Inferior parietal cortex (tissue), 1 donor: ENCODE measurements at regions not wholly inside any gene's neighbourhood (a gene's known extent, or its start where the extent isn't known, plus 50 kb on each side); places are given as distances from the start of the nearest gene placed in this dataset.
"Not testable (repeated sequence)": the region's sequence is repeated elsewhere in the genome, so short reads cannot be mapped to it uniquely, and the experiment has no call there.

Experiments
- DNase-seq: peaks from one replicate; pipeline ENCODE4 v3.0.0-alpha.2; 2016; ENCODE audit errors: extremely low spot score

DNA sequence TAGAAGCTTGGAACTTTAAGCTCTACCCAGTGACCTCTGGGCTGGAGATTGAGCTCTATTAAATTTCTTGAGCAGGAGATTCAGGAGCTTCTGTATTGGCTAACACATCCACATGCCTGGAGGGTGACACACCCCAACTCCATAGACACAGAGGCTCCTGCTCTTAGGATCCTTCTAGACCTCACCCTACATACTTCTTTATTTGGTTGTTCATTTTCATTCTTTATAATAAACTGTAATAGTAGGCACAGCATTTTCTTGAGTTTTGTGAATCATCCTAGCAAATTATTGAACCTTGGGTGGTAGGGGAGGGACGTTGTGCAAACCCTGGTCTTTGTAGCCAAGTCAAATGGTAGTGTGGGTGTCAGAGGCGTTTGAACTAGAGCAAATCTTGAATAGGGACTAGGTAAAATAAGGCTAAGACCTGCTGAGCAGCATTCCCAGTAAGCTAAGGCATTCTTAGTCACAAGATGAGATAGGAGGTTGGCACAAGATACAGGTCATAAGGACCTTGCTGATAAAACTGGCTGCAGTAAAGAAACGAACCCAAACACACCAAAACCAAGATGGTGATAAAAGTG lies 323.8 kb upstream of the GALNT5 start:
- no peak for DNase-seq

DNA sequence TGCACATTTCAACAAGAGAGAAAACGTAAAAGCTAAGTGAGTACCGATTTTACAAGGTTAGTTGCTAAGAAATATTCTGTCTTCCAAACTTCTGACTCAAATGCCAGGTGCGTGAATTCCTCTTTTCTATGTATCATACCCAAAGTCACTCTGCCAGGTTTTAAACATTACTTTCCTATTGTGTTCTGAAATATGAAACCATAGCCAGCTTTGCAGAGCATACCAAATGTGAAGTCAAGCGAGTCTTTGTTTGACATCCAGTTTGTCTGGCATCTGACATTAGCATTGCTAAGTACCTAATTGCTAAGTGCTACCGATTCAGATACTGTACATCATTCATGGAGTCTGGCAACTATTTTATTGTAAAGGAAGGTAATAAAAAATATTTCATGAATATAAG lies 321.9 kb upstream of the GALNT5 start:
- no peak for DNase-seq

DNA sequence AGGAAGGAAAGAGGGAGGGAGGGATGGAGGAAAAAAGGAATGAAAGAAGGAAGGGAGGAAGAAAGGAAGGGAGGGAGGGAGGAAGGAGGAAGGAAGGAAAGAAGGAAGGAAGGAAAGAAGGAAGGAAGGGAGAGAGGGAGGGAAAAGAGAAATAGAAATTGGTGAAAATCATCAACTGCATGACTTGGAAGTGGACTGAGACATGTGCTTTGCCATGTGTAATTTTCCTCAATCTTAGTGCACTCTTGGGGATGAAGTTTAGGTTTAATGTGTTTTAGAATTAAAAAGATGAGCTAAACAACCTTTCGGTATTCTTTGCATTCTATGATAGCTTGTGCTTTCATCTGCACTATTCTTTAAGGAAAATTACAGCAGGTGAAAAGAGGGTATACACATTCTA lies 320.1 kb upstream of the GALNT5 start:
- no peak for DNase-seq

DNA sequence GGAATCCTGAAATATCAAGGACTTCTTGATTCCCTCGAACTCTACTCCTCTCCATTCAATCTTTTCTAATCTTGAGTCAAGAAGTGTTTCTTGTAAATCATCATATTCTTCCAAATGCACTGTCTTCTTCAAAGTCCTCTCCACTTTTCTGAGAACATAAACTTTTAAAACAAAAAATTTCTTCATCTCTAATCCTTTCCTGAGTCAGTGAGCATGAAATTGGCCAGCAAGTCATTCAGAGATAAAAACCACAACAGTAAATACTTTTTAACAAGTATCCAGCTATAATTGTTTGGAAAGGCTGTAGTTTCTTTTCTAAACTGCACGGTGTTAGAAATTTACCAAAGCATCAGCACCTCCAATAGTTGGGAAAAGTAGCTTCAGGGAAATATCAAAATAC lies 312.6 kb upstream of the GALNT5 start:
- no peak for DNase-seq

DNA sequence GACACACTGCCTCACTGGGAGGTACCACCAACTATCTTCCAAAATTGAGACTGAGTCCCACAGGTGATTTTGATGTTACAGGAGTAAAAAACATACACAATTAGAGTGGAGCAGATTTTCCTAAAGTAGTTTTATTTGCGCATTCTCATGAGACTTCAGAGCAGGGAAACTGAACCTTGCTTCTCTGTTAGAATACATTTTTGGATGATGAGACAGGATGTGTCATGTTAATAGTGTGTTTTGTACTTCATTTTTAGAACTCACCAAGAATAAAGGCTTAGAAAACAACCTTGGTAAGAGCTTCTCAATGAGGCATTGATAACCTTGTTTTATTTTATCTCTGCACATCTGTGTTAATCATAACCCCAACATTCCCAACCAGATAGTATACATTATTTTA lies 310.2 kb upstream of the GALNT5 start:
- DNase-seq, result no peak

DNA sequence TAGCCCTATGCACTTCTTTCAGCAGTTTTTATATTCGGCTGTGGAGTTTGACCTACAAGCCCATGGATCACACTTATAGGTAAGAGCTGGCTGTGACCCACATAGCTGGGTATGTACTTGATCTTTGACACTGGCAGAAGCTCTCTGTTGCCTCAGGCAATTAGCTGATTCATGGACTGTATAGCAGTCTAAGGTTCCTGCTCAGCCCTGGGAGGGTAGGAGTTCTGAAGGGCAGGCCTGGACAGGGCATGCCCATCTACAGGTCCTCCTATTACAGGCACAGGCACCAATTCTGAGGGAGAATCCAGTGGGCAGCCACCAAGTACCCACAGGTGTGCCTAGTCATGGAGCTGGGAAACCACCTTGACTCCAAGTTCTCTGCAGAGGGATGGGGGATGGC lies 301.8 kb upstream of the GALNT5 start:
- no peak for DNase-seq

DNA sequence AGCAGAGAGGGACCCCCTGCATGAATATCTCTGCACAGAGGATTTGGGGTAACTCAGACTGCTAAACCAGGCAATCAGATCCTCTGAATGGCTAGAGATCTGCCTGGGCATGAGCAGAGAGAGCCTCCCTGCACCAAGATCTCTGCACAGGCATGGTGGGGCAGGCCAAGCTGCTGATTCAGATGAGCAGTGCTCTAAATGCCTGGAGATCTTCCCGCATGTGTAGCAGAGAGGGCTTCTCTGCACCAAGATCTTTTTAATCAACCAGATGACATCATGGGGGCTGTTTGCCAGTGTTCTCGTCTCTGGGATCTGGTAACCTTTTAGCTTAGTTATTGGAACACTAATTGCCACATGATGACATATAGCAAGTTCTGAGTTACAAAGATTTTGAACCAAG lies 301.3 kb upstream of the GALNT5 start:
- no peak for DNase-seq

DNA sequence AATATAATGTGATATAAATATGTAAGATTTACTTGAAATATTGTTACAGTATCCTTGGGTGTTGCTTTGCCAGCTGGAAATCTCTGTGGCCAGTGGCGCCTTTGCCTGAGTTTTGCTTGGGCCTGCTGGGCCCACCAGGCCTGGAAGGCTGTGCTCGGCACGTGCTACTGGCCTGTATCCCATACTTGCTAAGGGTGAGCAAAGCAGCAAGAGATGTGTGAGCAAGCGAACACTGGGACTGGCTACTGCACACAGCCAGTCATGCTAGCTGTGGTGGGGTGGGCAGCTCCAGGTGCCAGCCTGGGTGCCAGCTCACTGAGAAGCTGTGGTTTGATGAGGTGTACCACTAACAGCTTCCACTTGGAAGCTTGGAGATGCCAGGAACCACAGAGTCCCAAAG lies 299.1 kb upstream of the GALNT5 start:
- no peak for DNase-seq

DNA sequence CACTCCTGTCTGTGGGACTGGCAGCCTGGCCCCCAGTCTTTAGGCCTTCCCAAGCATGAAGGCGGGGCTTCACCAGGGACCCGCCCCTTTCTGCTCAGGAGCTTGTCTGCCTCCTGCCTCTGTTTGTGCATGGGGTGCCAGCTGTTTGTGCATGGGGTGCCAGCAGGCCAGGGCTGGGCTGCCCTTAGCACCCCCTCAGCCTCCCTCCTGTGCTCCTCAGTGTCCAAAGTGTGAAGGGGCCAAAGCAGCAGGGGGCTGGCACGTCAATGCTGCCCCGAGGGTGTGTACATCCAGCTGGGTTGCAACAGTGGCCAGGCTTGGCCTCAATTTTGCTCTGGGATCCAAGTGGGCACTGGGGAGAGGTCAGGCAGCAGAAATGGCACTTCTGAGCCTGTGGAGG lies 298.0 kb upstream of the GALNT5 start:
- DNase-seq, result no peak

DNA sequence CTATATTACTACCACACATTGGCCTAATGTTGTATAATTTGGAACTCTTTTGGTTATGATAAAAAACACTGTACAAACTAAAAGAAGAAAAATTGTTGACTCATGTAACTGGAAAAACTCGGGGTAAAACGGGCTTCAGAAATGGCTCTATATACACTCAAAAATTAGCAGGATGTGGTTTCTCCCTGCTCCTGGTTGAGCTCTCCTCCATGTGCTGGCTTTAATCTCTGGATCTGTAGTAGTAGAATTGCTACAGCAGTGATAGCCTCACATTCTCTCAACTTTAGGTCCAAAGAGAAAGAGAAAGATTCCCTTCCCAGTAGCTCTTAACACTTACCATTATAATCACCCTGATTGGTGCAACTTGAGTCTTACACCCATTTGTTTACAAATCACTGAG lies 274.9 kb upstream of the GALNT5 start:
- DNase-seq, result no peak

DNA sequence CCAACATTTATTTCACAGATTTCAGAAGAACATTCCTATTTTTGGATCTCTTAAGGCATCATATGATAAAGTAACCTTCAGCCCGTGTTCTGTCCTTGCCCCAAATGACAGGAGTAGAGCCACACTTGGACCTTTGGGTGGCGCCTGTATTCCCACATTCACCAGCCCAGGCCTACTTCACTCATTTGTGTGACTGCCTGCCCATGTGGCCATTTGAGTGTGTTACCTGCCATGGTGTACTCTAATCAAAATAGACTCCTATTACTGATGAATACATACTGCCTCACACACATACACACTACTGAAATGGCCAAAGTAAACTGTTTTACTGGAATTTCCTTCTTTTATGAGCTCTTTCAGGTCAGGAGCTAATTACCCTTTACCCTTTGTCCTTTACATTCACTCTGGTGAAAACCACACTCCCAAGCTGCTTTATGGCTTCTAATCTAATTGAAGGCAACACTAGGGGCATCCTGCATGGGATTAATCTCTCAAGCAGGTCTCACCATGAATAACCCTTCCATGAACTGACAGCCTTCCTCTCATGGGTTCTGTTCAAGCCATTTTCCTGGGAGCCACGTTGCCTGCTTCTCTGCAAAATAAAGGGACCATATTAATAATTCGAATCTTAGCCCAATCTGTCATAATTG lies 271.0 kb upstream of the GALNT5 start:
- no peak for DNase-seq

DNA sequence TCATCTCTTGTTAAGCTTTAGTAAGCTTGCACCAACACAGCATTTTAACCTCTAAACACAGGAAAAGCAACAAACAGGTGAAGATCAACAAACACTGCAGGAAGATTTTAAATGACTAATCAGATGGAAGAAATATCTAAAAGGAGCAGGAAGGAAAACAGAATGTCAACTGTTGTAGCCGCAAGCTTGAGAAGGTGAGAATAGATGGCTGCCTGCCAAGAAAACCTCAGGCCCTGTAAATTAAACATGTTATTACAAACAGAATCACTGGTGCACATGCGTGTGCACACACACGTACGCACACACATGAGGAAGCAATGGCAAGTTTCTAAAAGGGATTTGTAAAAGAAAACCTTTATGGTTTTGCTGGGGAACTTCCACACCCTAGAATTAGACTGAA lies 257.8 kb upstream of the GALNT5 start:
- DNase-seq, result no peak

DNA sequence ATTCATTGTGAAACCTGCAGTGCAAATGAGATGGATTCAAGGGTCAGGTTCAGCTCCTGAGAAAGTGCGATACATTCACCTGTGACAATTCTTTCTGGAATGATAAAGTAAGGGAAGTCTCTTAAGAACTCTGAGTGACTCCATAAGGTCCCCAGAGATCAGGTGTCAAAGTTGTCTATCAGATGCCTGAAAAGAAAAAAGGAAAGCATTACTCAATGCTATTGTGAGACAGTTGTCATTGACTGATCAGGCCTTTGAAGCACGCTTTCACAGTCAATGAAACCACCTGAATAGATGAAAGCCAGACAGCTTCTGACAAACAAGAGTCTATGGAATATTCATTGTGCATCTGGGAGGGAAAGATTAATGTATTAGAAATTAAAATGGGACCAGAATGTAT lies 252.7 kb upstream of the GALNT5 start:
- no peak for DNase-seq

DNA sequence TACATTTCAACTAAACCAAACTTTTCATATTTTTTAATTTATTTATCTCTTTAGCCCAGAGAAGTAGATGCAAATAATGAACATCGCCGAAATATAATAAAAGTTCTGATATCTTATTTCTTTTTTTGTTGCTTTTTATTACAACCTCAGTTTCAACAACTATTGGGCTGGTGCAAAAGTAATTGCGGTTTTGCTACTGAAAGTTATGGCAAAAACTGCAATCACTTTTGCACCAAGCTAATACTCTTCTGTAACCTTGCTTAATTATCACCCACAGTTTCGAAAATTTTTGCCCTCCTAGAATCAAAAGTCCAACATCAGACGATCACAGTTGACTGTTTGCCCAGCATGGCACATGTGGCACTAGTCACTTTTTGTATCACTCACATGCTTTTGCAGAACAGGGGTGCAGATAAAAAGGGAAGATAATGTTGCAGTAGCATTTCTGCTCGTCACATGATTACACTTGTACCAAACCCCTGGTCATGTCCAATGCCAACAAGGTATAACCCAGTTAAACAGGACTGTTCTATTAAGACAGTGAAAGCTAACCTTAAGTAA lies 242.4 kb upstream of the GALNT5 start:
- DNase-seq, result no peak

DNA sequence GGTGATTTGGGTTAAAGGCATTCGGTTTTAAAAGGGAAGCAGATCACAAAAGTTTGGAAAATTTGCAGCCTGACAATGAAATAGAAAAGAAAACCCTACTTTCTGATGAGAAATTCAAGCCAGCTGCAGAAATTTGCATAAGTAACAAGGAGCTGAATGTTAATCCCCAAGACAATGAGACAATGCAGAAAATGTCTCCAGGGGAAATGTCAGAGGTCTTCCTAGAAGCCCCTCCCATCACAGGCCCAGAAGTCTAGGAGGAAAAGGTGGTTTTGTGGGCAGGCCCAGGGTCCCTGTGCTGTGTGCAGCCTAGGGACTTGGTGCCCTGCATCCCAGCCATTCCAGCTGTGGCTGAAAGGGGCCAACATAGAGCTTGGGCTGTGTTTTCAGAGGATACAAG lies 234.2 kb upstream of the GALNT5 start:
- not testable (repeated sequence) for DNase-seq

DNA sequence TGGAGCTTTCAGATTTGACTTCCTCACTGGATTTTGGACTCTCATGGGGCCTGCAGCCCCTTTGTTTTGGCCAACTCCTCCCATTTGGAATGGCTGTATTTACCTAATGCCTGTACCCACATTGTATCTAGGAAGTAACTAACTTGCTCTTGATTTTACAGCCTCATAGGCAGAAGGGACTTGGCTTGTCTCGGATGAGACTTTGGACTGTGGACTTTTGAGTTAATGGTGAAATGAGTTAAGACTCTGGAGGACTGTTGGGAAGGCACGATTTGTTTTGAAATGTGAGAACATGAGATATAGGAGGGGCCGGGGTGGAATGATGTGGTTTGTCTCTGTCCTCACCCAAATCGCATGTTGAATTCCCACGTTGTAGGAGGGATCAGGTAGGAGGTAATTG lies 233.4 kb upstream of the GALNT5 start:
- DNase-seq, result no peak

DNA sequence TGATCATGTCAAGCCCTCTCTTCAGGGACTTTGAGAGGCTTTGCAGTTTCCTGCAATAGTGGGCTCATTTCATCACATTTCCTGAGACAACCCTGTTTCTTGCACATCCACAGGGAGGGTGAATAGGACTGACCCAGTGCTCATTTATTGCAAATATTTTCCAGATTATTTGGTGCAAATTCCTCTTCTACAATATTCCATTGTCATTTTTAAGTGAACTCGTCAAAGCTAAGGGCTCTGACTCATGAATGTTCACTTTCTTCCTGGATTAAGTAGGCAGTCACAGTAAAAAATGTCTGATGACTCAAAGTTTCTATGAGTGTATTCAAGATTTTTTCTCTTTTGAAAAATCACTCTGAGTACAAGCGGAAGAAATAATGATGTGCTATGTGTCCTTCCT lies 225.5 kb upstream of the GALNT5 start:
- DNase-seq, result no peak

DNA sequence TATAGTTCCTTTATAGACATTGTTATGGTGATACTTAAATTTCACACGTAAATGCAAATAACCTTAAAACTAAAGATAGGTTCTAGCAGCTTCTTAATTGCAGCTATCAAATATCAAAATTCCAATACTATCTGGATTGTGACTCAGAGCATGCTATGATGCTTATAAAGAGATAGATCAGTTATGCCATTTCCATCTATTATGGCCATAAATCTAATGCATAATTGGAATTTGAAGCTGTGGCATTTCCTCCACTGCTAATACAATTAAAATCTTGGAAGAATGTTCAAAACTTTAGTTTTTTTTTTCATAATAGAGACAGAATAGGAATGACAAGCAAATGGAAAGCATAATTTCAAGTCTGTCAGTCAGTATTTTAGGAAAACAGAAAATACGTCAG lies 220.8 kb upstream of the GALNT5 start:
- no peak for DNase-seq

DNA sequence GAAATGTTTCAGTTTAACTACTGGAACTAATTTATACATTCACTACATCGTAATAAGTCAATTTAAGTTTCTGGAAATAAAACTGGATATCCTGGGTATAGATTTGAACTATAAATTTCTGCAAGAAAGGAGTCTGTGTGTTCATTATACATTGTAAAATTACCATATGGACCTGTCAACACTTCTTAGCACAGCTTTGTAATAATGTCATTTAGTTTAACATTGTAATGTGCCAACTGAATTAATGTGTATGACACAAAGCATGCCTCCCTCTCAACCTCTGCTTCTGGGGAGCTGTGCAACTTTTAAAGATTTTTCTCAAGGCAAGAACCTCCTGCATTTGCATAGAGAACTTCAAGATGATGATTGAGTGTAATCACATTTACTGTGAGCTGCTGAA lies 213.7 kb upstream of the GALNT5 start:
- no peak for DNase-seq

DNA sequence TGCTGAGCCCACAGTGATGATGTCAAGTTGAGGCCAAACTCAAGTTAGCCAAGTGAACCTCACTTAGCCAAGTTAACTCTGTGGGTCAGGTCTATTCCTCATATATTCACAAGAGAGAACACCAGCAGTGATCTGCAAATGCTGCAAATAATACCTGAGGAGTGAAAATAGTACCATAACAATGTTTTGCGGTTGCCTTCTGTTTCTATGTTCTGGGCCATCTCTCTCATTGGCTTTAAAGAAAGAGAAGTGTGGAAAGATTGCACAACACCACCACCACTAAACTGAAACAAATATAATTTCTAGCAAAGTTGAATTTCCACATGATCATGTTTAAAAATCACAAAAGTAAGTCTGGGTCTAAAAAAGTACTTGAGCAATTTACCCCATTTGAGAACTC lies 211.1 kb upstream of the GALNT5 start:
- no peak for DNase-seq

DNA sequence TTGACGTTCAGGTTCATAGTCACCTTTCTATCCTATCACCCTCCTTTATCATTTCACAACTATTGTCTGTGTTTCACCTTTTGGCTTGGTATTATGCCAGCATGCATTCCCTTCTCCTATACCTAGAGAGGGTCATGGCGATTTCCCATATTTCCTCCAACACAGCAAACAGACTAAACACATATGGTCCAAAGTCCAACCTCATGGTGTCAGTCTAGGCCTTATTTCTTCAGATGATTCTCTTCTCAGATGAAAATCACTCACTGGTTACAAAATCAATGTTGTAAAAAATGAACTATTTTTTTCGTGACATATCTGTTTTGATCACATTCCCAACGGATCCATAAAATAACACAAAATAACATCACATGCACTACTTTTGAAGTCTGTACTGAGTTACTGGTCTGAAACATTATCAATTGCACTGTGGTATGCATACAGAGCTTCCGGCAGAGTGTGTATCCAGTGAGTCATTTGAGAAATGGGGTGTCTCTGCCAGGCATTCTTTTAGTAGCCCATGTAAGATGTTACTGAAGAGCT lies 204.8 kb upstream of the GALNT5 start:
- DNase-seq, result no peak

DNA sequence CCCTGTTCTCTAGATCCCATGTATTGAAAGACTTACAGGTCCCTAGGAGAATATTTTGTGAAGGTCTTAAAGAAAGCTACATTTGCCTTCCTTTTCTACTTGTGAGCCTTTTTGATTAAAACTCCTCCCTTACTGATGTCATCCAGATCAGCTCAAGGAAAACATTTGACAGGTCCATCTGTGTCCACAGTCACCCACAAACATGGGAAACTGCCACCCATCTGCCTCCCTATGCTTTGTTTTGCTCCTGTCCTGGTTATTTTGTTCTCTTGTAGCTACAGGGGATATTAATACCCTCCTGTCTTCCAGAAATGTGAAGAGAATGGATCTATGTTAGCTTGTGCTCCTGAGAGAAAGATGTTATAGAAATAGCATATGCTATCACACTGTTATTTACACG lies 203.6 kb upstream of the GALNT5 start:
- DNase-seq, result no peak

DNA sequence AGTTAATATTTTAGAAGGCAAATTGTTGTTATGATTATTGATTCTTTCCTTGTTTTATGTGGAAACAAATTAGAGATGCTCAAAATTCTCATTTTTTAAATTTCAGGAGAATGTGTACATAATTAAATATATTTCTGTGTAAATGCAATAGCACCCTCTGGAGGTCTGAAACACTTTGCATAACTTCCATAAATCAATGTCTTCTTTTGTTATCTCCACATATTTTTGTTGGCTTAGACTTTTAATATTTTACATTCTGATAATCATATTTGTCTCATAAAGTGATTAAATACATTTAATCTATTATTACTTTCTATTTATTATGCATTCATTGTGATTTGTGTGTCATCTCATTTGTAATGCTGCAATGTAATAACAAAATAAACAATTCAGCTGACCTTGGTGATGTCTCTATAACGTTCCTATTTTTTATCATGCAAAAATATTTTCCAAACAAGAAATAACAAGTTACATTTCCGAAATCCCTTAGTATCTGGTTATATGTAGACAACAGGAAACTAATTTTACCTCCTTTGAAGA lies 201.8 kb upstream of the GALNT5 start:
- DNase-seq, result peak; percentile 68
